ENCODE measurements at regions not wholly inside any gene's neighbourhood (a gene's known extent, or its start where the extent isn't known, plus 50 kb on each side); places are given as distances from the start of the nearest gene placed in this dataset.

GRCh38 chr11:106442032-106442431, 364.6 kb downstream of the AASDHPPT start:
- Histone ChIP-seq H3K27me3 (ENCODE audit: control insufficient read depth in 2 of 2, insufficient read depth in 2 of 2, low read length in 2 of 2) (no peaks in the 10 kb centered on the region), H3K27ac (ENCODE audit: insufficient read depth, low read depth, low read length) (no peak overlapping the region), H2AFZ (ENCODE audit: low read depth, low read length) (no peak overlapping the region), H3K4me2 (ENCODE audit: insufficient read depth, low read length) (no peak overlapping the region), H3K4me3 (replicated peaks in 1 of 3; ENCODE audit: insufficient read depth in 1 of 3, low read depth in 1 of 3, low read length in 3 of 3) (no peak overlapping the region), H4K20me1 (replicated peaks; ENCODE audit: control insufficient read depth, extremely low read depth, insufficient read depth, low read length) (no peaks in the 10 kb centered on the region), H3K36me3 (ENCODE audit: control insufficient read depth in 2 of 2, extremely low read depth in 1 of 2, insufficient read depth in 2 of 2, low read length in 2 of 2) (no peaks in the 10 kb centered on the region), H3K9ac (replicated peaks; ENCODE audit: extremely low read depth, insufficient read depth, low read length) (no peak overlapping the region), H3K9me1 (replicated peaks; ENCODE audit: control insufficient read depth, extremely low read depth, insufficient read depth, low read length) (no peaks in the 10 kb centered on the region), H3K4me1 (ENCODE audit: control insufficient read depth, extremely low read depth, insufficient read depth, low read length) (no peaks in the 10 kb centered on the region), H3K79me2 (ENCODE audit: control insufficient read depth, insufficient read depth, low read length) (no peaks in the 10 kb centered on the region), H3K9me3 (replicated peaks; ENCODE audit: control insufficient read depth, insufficient read depth, low read length) (no peaks in the 10 kb centered on the region)
- FAIRE-seq (no peak), DNase-seq (ENCODE audit: low read depth, low spot score) (no peak)
- ChIA-PET POLR2A (no interaction called here), CTCF (no interaction called here)
- dilution Hi-C loops (cut with MboI; ENCODE audit: extremely low pct_ligation_motif_present, low sequenced_read_pairs), result no loop called here
- TF ChIP-seq CTCF (IDR thresholded peaks at IDR 0.05; ENCODE audit: extremely low read depth in 1 of 2, insufficient read depth in 1 of 2, low read depth in 1 of 2, low read length in 2 of 2) (no peak), POLR2A (IDR thresholded peaks at IDR 0.05; ENCODE audit: low read depth, low read length) (no peak), FOS (IDR thresholded peaks at IDR 0.05; ENCODE audit: borderline replicate concordance, insufficient read depth, low read length) (no peak), GATA2 (IDR thresholded peaks at IDR 0.05; ENCODE audit: insufficient read depth, insufficient read length, low read depth, low read length) (no peak), JUN (IDR thresholded peaks at IDR 0.05; ENCODE audit: borderline replicate concordance, insufficient read depth, insufficient read length, low read depth) (no peak), MAX (IDR thresholded peaks at IDR 0.05; ENCODE audit: insufficient read depth, insufficient read length) (no peak), EZH2 (IDR thresholded peaks at IDR 0.05; ENCODE audit: borderline replicate concordance, low read depth, low read length, severe bottlenecking) (no peak), POLR2AphosphoS5 (IDR thresholded peaks at IDR 0.05; ENCODE audit: insufficient read depth, low read depth, low read length) (no peak), MYC (IDR thresholded peaks at IDR 0.05; ENCODE audit: low read depth, low read length) (no peak)
- no TSS peak for BruUV-seq (replicated peaks)
- intact Hi-C loops (cut with micrococcal nuclease), result no loop called here

Data from endothelial cell of umbilical vein (primary cell).